ENCODE measurements at regions not wholly inside any gene's neighbourhood (a gene's known extent, or its start where the extent isn't known, plus 50 kb on each side); places are given as distances from the start of the nearest gene placed in this dataset.

- Histone ChIP-seq H3K36me3 (no peaks in the 10 kb centered on the region), H3K4me1 (no peaks in the 10 kb centered on the region), H3K4me3 (no peak overlapping the region), H3K27me3 (no peaks in the 10 kb centered on the region), H3K9me3 (no peaks in the 10 kb centered on the region), H3K27ac (no peak overlapping the region)
- 89 to 97% methylated on average over 1 of the region's 1 CpG for WGBS, 2 donors
- no peak for TF ChIP-seq CTCF (IDR thresholded peaks at IDR 0.05)
- no peak for TF ChIP-seq EP300 (IDR thresholded peaks at IDR 0.05)
- no peak for TF ChIP-seq POLR2A (IDR thresholded peaks at IDR 0.05)
- DNase-seq (ENCODE audit: low spot score in 2 of 2), result no peak
Measured at GRCh38 chr5:44489759-44490158, 100.5 kb upstream of the FGF10 start.

- no peak overlapping the region for H3K4me3 ChIP-seq
- no peak for TF ChIP-seq EP300 (IDR thresholded peaks at IDR 0.05)
- TF ChIP-seq POLR2A (IDR thresholded peaks at IDR 0.05), result no peak
- no peak for TF ChIP-seq CTCF (IDR thresholded peaks at IDR 0.05)
- DNase-seq (ENCODE audit: low spot score in 2 of 2), result no peak
- no peaks in the 10 kb centered on the region for H3K9me3 ChIP-seq
- no peaks in the 10 kb centered on the region for H3K27me3 ChIP-seq
- H3K4me1 ChIP-seq, result no peaks in the 10 kb centered on the region
- WGBS, 2 donors, result 0 to 37% methylated on average over 1 of the region's 1 CpG
- H3K36me3 ChIP-seq, result no peaks in the 10 kb centered on the region
- no peak overlapping the region for H3K27ac ChIP-seq
Measured at GRCh38 chr5:44486591-44486990, 97.4 kb upstream of the FGF10 start.

- Histone ChIP-seq H3K4me1 (no peaks in the 10 kb centered on the region), H3K4me3 (no peak overlapping the region), H3K27me3 (no peaks in the 10 kb centered on the region), H3K9me3 (peaks cover 0 to 18% (median 0%) of the 10 kb centered on the region in 4 donors), H3K27ac (no peak overlapping the region), H3K36me3 (no peaks in the 10 kb centered on the region)
- TF ChIP-seq EP300 (IDR thresholded peaks at IDR 0.05), result no peak
- TF ChIP-seq POLR2A (IDR thresholded peaks at IDR 0.05), result no peak
- no peak for TF ChIP-seq CTCF (IDR thresholded peaks at IDR 0.05)
- DNase-seq (ENCODE audit: low spot score in 2 of 2), result no peak
- 88 to 95% methylated on average over 4 of the region's 4 CpGs for WGBS, 2 donors
Measured at GRCh38 chr5:44454002-44454401, 64.8 kb upstream of the FGF10 start.

GRCh38 chr5:44446399-44446798 lies 57.2 kb upstream of the FGF10 start:
- Histone ChIP-seq H3K4me1 (no peaks in the 10 kb centered on the region), H3K36me3 (no peaks in the 10 kb centered on the region), H3K27me3 (no peaks in the 10 kb centered on the region), H3K9me3 (no peaks in the 10 kb centered on the region), H3K27ac (no peak overlapping the region), H3K4me3 (no peak overlapping the region)
- DNase-seq (ENCODE audit: low spot score in 2 of 2), result no peak
- TF ChIP-seq EP300 (IDR thresholded peaks at IDR 0.05), result no peak
- no peak for TF ChIP-seq POLR2A (IDR thresholded peaks at IDR 0.05)
- no peak for TF ChIP-seq CTCF (IDR thresholded peaks at IDR 0.05)

- H3K9me3 ChIP-seq, result no peaks in the 10 kb centered on the region
- TF ChIP-seq POLR2A (IDR thresholded peaks at IDR 0.05) (no peak), EP300 (IDR thresholded peaks at IDR 0.05) (no peak), CTCF (IDR thresholded peaks at IDR 0.05) (no peak)
- no peak for DNase-seq (ENCODE audit: low spot score in 2 of 2)
- H3K36me3 ChIP-seq, result no peaks in the 10 kb centered on the region
- 90 to 92% methylated on average over 2 of the region's 2 CpGs for WGBS, 2 donors
- H3K4me1 ChIP-seq, result no peaks in the 10 kb centered on the region
- no peak overlapping the region for H3K4me3 ChIP-seq
- H3K27ac ChIP-seq, result no peak overlapping the region
- H3K27me3 ChIP-seq, result no peaks in the 10 kb centered on the region
Measured at GRCh38 chr5:44443172-44443571, 54.0 kb upstream of the FGF10 start.

Measured in tibial nerve (tissue), 4 donors.